Smooth muscle cell (in vitro differentiated cells): ENCODE measurements at regions not wholly inside any gene's neighbourhood (a gene's known extent, or its start where the extent isn't known, plus 50 kb on each side); places are given as distances from the start of the nearest gene placed in this dataset.

Source experiments
- DNase-seq: peaks from one replicate; lab custom pipeline; 2025; ENCODE audit not compliant: unreplicated experiment; lab: John Stamatoyannopoulos, UW
- H2AFZ ChIP-seq: fragments of 200-600 bp; sonication (generic); 2 replicates; pipeline ENCODE4 v1.6.0; 2016; ENCODE audit warnings: antibody characterized with exemption, low read depth, mild to moderate bottlenecking
- H3F3A ChIP-seq: fragments of 200-600 bp; sonication (generic); 2 replicates; pipeline ENCODE4 v1.6.0; 2017; ENCODE audit warnings: antibody characterized with exemption, low read depth
- H3K27ac ChIP-seq: fragments of 200-600 bp; sonication (generic); 2 replicates; pipeline ENCODE4 v1.5.1; 2016; ENCODE audit warnings: low read depth, mild to moderate bottlenecking
- H3K27me3 ChIP-seq: fragments of 200-600 bp; sonication (generic); 2 replicates; pipeline ENCODE4 v1.6.1; 2016; ENCODE audit warnings: low read depth, mild to moderate bottlenecking
- H3K36me3 ChIP-seq: fragments of 200-600 bp; sonication (generic); 2 replicates; pipeline ENCODE4 v1.5.1; 2016; ENCODE audit warnings: low read depth
- H3K4me1 ChIP-seq: fragments of 200-600 bp; sonication (generic); 2 replicates; pipeline ENCODE4 v1.5.1; 2016; ENCODE audit warnings: low read depth
- H3K4me2 ChIP-seq: fragments of 200-600 bp; sonication (generic); 2 replicates; pipeline ENCODE4 v1.6.0; 2016; ENCODE audit warnings: mild to moderate bottlenecking
- H3K4me3 ChIP-seq: fragments of 200-600 bp; sonication (generic); 2 replicates; pipeline ENCODE4 v1.5.1; 2016; ENCODE audit warnings: mild to moderate bottlenecking
- H3K79me2 ChIP-seq: fragments of 200-600 bp; sonication (generic); 2 replicates; pipeline ENCODE4 v1.6.0; 2016; ENCODE audit warnings: low read depth, mild to moderate bottlenecking
- H3K9ac ChIP-seq: fragments of 200-600 bp; sonication (generic); 2 replicates; pipeline ENCODE4 v1.6.0; 2016; ENCODE audit warnings: low read depth
- H3K9me3 ChIP-seq: fragments of 200-600 bp; sonication (generic); replicated peaks from 2 replicates; pipeline ENCODE4 v1.5.1; 2016; ENCODE audit warnings: low read depth
- H4K20me1 ChIP-seq: fragments of 200-600 bp; sonication (generic); 2 replicates; pipeline ENCODE4 v1.6.0; 2016; ENCODE audit warnings: low read depth
- WGBS: methylation state at CpG from one replicate; pipeline ENCODE4 v1.1.7; 2016; ENCODE audit warnings: low lambda C conversion rate; 5-methylcytosine and 5-hydroxymethylcytosine counted together
- TF ChIP-seq, protein P1 (sequence below): fragments of 200-600 bp; sonication (generic); IDR thresholded peaks from 2 replicates; pipeline ENCODE4 v1.5.1; 2017; ENCODE audit warnings: borderline replicate concordance, mild to moderate bottlenecking, antibody characterized with exemption; ENCODE audit not compliant: insufficient read depth, poor library complexity, severe bottlenecking

DNA sequence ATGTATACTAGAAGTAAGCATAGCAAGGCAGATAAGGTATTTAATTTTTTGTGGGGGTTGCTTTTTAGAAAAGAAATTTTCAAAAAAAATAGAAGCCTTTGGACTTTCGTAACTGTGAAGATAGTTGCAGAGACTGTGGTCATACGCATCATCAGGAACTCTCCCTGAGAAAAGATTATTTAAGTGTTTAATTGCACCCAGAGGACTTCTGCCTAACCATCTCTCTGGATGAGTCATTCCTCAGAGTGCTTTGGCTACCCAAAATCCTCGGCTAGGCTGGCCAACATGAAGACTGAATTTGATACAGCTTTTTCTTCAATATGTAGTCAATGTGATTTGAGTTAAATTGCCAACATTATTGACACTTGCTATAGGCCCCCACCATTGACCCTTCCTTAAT lies 296.4 kb downstream of the TLR4 start:
- no peaks in the 10 kb centered on the region for H3K36me3 ChIP-seq
- H3K79me2 ChIP-seq = no peaks in the 10 kb centered on the region
- H3F3A ChIP-seq = no peaks in the 10 kb centered on the region
- H3K4me1 ChIP-seq = no peaks in the 10 kb centered on the region
- H3K27me3 ChIP-seq = no peaks in the 10 kb centered on the region
- H4K20me1 ChIP-seq = no peaks in the 10 kb centered on the region
- H2AFZ ChIP-seq = no peak overlapping the region
- no peak overlapping the region for H3K4me3 ChIP-seq
- no peaks in the 10 kb centered on the region for H3K9me3 ChIP-seq
- no peak overlapping the region for H3K4me2 ChIP-seq
- no peak overlapping the region for H3K9ac ChIP-seq
- WGBS = 58% methylated on average over 3 of the region's 3 CpGs
- no peak for DNase-seq
- no peak overlapping the region for H3K27ac ChIP-seq
- TF ChIP-seq, protein P1, sequence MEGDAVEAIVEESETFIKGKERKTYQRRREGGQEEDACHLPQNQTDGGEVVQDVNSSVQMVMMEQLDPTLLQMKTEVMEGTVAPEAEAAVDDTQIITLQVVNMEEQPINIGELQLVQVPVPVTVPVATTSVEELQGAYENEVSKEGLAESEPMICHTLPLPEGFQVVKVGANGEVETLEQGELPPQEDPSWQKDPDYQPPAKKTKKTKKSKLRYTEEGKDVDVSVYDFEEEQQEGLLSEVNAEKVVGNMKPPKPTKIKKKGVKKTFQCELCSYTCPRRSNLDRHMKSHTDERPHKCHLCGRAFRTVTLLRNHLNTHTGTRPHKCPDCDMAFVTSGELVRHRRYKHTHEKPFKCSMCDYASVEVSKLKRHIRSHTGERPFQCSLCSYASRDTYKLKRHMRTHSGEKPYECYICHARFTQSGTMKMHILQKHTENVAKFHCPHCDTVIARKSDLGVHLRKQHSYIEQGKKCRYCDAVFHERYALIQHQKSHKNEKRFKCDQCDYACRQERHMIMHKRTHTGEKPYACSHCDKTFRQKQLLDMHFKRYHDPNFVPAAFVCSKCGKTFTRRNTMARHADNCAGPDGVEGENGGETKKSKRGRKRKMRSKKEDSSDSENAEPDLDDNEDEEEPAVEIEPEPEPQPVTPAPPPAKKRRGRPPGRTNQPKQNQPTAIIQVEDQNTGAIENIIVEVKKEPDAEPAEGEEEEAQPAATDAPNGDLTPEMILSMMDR = no peak

DNA sequence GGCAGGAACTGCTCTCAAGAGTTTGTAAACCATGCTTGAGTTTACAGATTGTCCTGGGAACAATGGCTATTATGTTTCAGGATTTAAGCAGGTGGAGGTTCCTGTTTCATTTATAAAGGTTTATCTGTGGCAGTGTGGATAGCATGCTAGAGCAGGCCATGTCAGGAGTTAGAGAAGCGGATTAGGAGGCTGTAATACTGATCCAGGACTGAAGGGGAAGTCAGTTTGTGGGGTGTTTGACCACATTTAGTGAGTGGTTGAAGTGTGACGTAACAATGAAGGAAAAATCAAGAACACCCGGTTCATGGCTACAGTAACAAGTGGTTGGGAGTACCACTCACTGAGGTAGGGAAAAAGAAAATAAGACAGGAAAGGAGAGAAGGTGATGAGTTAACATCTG lies 299.0 kb downstream of the TLR4 start:
- no peaks in the 10 kb centered on the region for H3K36me3 ChIP-seq
- no peak overlapping the region for H3K27ac ChIP-seq
- H3K79me2 ChIP-seq = no peaks in the 10 kb centered on the region
- H3K27me3 ChIP-seq = no peaks in the 10 kb centered on the region
- TF ChIP-seq, protein P1 = no peak
- 63% methylated on average over 3 of the region's 3 CpGs for WGBS
- H2AFZ ChIP-seq = no peak overlapping the region
- DNase-seq = no peak
- no peak overlapping the region for H3K9ac ChIP-seq
- no peaks in the 10 kb centered on the region for H3K9me3 ChIP-seq
- no peaks in the 10 kb centered on the region for H3F3A ChIP-seq
- H3K4me1 ChIP-seq = no peaks in the 10 kb centered on the region
- H3K4me2 ChIP-seq = no peak overlapping the region
- no peak overlapping the region for H3K4me3 ChIP-seq
- H4K20me1 ChIP-seq = no peaks in the 10 kb centered on the region

DNA sequence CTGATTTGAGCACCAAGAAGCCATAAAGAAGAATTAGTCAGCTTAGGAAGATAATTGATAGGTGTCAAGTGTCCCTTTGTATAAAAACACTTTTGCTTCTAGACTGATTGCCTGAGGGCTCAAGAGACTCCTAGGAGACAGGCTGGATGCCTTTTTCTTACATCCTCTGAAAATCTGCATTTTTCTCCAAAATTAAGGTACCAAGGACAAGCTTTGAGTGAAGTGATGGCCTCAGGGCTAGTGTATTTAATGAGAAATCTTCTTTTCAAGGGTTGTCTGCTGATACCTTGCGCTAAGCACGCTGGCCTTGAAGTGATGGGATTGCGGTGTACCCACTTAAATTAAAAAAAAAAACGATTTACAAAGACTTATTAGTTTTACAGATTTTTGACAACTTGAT lies 304.0 kb downstream of the TLR4 start:
- H3K4me1 ChIP-seq = peaks cover 3% of the 10 kb centered on the region
- no peak overlapping the region for H3K27ac ChIP-seq
- DNase-seq = no peak
- H4K20me1 ChIP-seq = no peaks in the 10 kb centered on the region
- TF ChIP-seq, protein P1 = no peak
- H3K27me3 ChIP-seq = no peaks in the 10 kb centered on the region
- WGBS = 67% methylated on average over 4 of the region's 4 CpGs
- no peak overlapping the region for H2AFZ ChIP-seq
- H3K36me3 ChIP-seq = no peaks in the 10 kb centered on the region
- H3F3A ChIP-seq = no peaks in the 10 kb centered on the region
- H3K4me2 ChIP-seq = no peak overlapping the region
- no peaks in the 10 kb centered on the region for H3K79me2 ChIP-seq
- no peak overlapping the region for H3K9ac ChIP-seq
- H3K4me3 ChIP-seq = no peak overlapping the region
- no peaks in the 10 kb centered on the region for H3K9me3 ChIP-seq

DNA sequence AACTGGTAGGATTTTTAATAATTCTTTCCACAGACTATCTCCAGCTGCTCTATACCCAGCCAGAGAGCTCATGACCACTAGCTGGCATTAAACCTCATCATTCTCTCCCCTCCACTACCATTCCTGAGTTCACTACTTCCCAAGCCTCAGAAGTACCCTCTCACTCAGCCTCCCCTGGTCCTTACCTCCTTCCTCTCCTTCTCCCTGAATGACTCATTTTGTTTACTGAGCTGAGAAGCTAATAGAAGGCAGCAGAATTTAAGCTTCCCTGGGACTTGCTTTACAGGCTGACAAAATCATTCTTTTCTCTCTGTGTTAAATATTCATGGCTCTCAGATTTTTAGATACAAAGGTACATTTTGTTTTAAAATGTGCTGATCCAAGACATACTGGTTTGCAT lies 305.4 kb downstream of the TLR4 start:
- Histone ChIP-seq H3K79me2 (no peaks in the 10 kb centered on the region), H3F3A (no peaks in the 10 kb centered on the region), H3K4me3 (no peak overlapping the region)

More for the DNA sequence above, 305.4 kb downstream of the TLR4 start:
- H3K36me3 ChIP-seq = no peaks in the 10 kb centered on the region
- H4K20me1 ChIP-seq = no peaks in the 10 kb centered on the region
- H3K4me2 ChIP-seq = no peak overlapping the region
- H3K4me1 ChIP-seq = peaks cover 3% of the 10 kb centered on the region
- no peak overlapping the region for H3K9ac ChIP-seq
- no peaks in the 10 kb centered on the region for H3K27me3 ChIP-seq
- H2AFZ ChIP-seq = no peak overlapping the region
- no peaks in the 10 kb centered on the region for H3K9me3 ChIP-seq
- no peak for DNase-seq
- H3K27ac ChIP-seq = no peak overlapping the region
- TF ChIP-seq, protein P1 = no peak
